HEK293 (cell line): ENCODE measurements at regions not wholly inside any gene's neighbourhood (a gene's known extent, or its start where the extent isn't known, plus 50 kb on each side); places are given as distances from the start of the nearest gene placed in this dataset.

Experiments
- EGR2 ChIP-seq: fragments of 450-650 bp; formaldehyde crosslinking; IDR thresholded peaks from 2 replicates; pipeline ENCODE4 v1.5.1; 2016; ENCODE audit warnings: low read depth, missing biosample characterization, missing genetic modification characterization
- GLI2 ChIP-seq: fragments of 450-650 bp; formaldehyde crosslinking; IDR thresholded peaks from 2 replicates; pipeline ENCODE4; 2017; ENCODE audit warnings: missing biosample characterization, missing genetic modification characterization, low read depth, borderline replicate concordance
- GLIS1 ChIP-seq: fragments of 450-650 bp; formaldehyde crosslinking; IDR thresholded peaks from 2 replicates; pipeline ENCODE4 v1.5.1; 2016; ENCODE audit warnings: missing biosample characterization, missing genetic modification characterization
- KLF1 ChIP-seq: fragments of 450-650 bp; formaldehyde crosslinking; IDR thresholded peaks from 2 replicates; pipeline ENCODE4 v1.5.1; 2016; ENCODE audit warnings: missing biosample characterization, missing genetic modification characterization
- KLF10 ChIP-seq: fragments of 450-650 bp; IDR thresholded peaks from 2 replicates; pipeline ENCODE4 v1.5.1; 2018; ENCODE audit warnings: missing biosample characterization, mild to moderate bottlenecking, missing genetic modification characterization
- KLF8 ChIP-seq: fragments of 450-650 bp; formaldehyde crosslinking; IDR thresholded peaks from 2 replicates; pipeline ENCODE4 v1.5.1; 2016; ENCODE audit warnings: missing biosample characterization, missing genetic modification characterization
- OSR2 ChIP-seq: fragments of 450-650 bp; formaldehyde crosslinking; IDR thresholded peaks from 2 replicates; pipeline ENCODE4 v1.5.1; 2016; ENCODE audit warnings: missing biosample characterization, missing genetic modification characterization
- TCF7L2 ChIP-seq: IDR thresholded peaks from 2 replicates; pipeline ENCODE4 v1.6.1; 2011; ENCODE audit warnings: low read depth, mild to moderate bottlenecking, inconsistent platforms, low read length, moderate library complexity, borderline replicate concordance
- ZEB2 ChIP-seq: fragments of 450-650 bp; formaldehyde crosslinking; IDR thresholded peaks from 2 replicates; pipeline ENCODE4 v1.5.1; 2016; ENCODE audit warnings: missing biosample characterization, missing genetic modification characterization
- ZFP3 ChIP-seq: fragments of 450-650 bp; formaldehyde crosslinking; IDR thresholded peaks from 2 replicates; pipeline ENCODE4 v1.5.1; 2016; ENCODE audit warnings: low read depth, missing biosample characterization, missing genetic modification characterization
- ZFP41 ChIP-seq: fragments of 450-650 bp; formaldehyde crosslinking; IDR thresholded peaks from 2 replicates; pipeline ENCODE4 v1.5.1; 2016; ENCODE audit warnings: missing biosample characterization, missing genetic modification characterization, borderline replicate concordance
- ZNF155 ChIP-seq: fragments of 450-650 bp; formaldehyde crosslinking; IDR thresholded peaks from 2 replicates; pipeline ENCODE4 v1.5.1; 2016; ENCODE audit warnings: missing biosample characterization, missing genetic modification characterization
- ZNF184 ChIP-seq: fragments of 450-650 bp; IDR thresholded peaks from 2 replicates; pipeline ENCODE4 v1.5.1; 2018; ENCODE audit warnings: missing biosample characterization, mild to moderate bottlenecking, missing genetic modification characterization
- ZNF239 ChIP-seq: fragments of 450-650 bp; formaldehyde crosslinking; IDR thresholded peaks from 2 replicates; pipeline ENCODE4 v1.5.1; 2016; ENCODE audit warnings: missing biosample characterization, missing genetic modification characterization
- ZNF416 ChIP-seq: fragments of 450-650 bp; formaldehyde crosslinking; IDR thresholded peaks from 2 replicates; pipeline ENCODE4 v1.5.1; 2016; ENCODE audit warnings: missing biosample characterization, missing genetic modification characterization
- ZNF514 ChIP-seq: fragments of 450-650 bp; formaldehyde crosslinking; IDR thresholded peaks from 2 replicates; pipeline ENCODE4 v1.5.1; 2016; ENCODE audit warnings: missing biosample characterization, missing genetic modification characterization
- ZNF521 ChIP-seq: fragments of 450-650 bp; formaldehyde crosslinking; IDR thresholded peaks from 2 replicates; pipeline ENCODE4 v1.5.1; 2017; ENCODE audit warnings: missing biosample characterization, mild to moderate bottlenecking, missing genetic modification characterization
- ZNF530 ChIP-seq: fragments of 450-650 bp; formaldehyde crosslinking; IDR thresholded peaks from 2 replicates; pipeline ENCODE4 v1.5.1; 2016; ENCODE audit warnings: low read depth, missing biosample characterization, missing genetic modification characterization
- ZNF596 ChIP-seq: fragments of 450-650 bp; IDR thresholded peaks from 2 replicates; pipeline ENCODE4 v1.5.0; 2018; ENCODE audit warnings: missing biosample characterization, mild to moderate bottlenecking, missing genetic modification characterization, moderate library complexity
- ZNF600 ChIP-seq: fragments of 450-650 bp; formaldehyde crosslinking; IDR thresholded peaks from 2 replicates; pipeline ENCODE4 v1.5.1; 2016; ENCODE audit warnings: missing biosample characterization, missing genetic modification characterization
- ZNF610 ChIP-seq: fragments of 450-650 bp; formaldehyde crosslinking; IDR thresholded peaks from 2 replicates; pipeline ENCODE4 v1.5.1; 2016; ENCODE audit warnings: missing biosample characterization, missing genetic modification characterization, borderline replicate concordance
- ZNF629 ChIP-seq: fragments of 450-650 bp; formaldehyde crosslinking; IDR thresholded peaks from 2 replicates; pipeline ENCODE4 v1.5.1; 2017; ENCODE audit warnings: missing biosample characterization, missing genetic modification characterization
- ZNF658 ChIP-seq: fragments of 450-650 bp; formaldehyde crosslinking; IDR thresholded peaks from 2 replicates; pipeline ENCODE4; 2016; ENCODE audit warnings: missing biosample characterization, missing genetic modification characterization
- ZNF776 ChIP-seq: fragments of 450-650 bp; formaldehyde crosslinking; IDR thresholded peaks from 2 replicates; pipeline ENCODE4 v1.5.0; 2017; ENCODE audit warnings: missing biosample characterization, missing genetic modification characterization, borderline replicate concordance
- TF ChIP-seq, protein P1 (sequence below): fragments of 450-650 bp; formaldehyde crosslinking; IDR thresholded peaks from 2 replicates; pipeline ENCODE4 v1.5.1; 2016; ENCODE audit warnings: missing biosample characterization, missing genetic modification characterization
- TF ChIP-seq, protein P2 (sequence below): fragments of 450-650 bp; formaldehyde crosslinking; IDR thresholded peaks from 2 replicates; pipeline ENCODE4 v1.5.1; 2017; ENCODE audit warnings: missing biosample characterization, missing genetic modification characterization
- TF ChIP-seq, protein P3 (sequence below): fragments of 450-650 bp; formaldehyde crosslinking; IDR thresholded peaks from 2 replicates; pipeline ENCODE4 v1.5.1; 2016; ENCODE audit warnings: missing biosample characterization, missing genetic modification characterization
- TF ChIP-seq, protein P4 (sequence below): fragments of 450-650 bp; formaldehyde crosslinking; IDR thresholded peaks from 2 replicates; pipeline ENCODE4 v1.5.1; 2016; ENCODE audit warnings: missing biosample characterization, missing genetic modification characterization
- TF ChIP-seq, protein P5 (sequence below): fragments of 450-650 bp; formaldehyde crosslinking; conservative IDR thresholded peaks from 2 replicates; pipeline ENCODE4 v1.5.1; 2016; ENCODE audit warnings: low read depth, missing biosample characterization, missing genetic modification characterization

DNA sequence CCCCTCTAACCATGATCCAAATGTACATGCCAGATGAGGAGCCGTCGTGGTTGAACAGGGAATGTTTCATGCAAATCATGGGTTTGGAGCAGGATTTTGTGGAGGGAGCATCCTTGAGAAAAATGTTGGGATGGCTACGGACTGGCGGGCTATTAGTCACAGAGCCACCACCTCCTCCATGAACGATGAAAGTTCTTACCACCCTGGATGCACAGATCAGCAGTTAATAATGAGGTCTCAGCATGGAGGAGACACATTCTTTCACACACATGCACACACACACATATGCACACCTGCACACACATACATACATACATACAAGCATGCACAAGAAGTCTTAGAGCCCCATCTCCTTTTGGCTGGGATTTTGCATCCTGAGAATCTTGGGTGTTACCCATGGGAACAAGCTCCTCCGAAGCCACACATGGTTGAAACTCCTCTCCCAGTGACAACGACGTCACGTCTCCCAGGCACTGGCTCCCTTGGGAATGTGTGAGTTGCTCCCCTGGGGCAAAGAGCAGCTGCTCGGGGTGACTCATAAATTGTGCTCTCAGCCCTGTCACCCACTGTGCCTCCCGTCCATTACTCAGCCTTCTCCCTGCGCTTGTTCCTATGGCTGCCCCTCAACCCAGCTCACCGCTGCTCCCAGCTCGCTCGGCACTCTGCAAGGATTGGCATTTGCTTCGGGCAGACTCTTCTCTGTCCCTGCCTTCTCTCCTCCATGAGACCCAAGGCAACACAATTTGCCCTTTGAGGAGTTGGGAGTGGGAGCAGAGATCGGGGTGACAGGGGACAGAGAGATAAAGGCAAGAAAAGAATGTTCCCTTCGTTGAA lies 344.6 kb downstream of the SOX9 start (continued):
- TF ChIP-seq ZNF658 (no peak), ZNF521 (tag by site-specific recombination) (no peak), GLIS1 (tag by site-specific recombination) (peak; percentile 97), ZNF596 (tag by site-specific recombination) (no peak), GLI2 (tag by site-specific recombination) (no peak), ZFP3 (no peak), ZFP41 (tag by site-specific recombination) (no peak), ZNF600 (tag by site-specific recombination) (no peak), ZEB2 (tag by site-specific recombination) (peak; percentile 81), EGR2 (tag by site-specific recombination) (no peak), ZNF776 (tag by site-specific recombination) (no peak), KLF8 (no peak), ZNF416 (no peak), KLF1 (tag by site-specific recombination) (no peak), ZNF629 (tag by site-specific recombination) (peak; percentile 93), ZNF514 (tag by site-specific recombination) (no peak), ZNF530 (tag by site-specific recombination) (no peak), TCF7L2 (no peak), OSR2 (no peak; the same call in 1 of the 2 replicates), ZNF155 (tag by site-specific recombination) (no peak), KLF10 (tag by site-specific recombination) (no peak), ZNF239 (no peak), ZNF184 (tag by site-specific recombination) (no peak), ZNF610 (tag by site-specific recombination) (no peak)
- TF ChIP-seq, protein P1, sequence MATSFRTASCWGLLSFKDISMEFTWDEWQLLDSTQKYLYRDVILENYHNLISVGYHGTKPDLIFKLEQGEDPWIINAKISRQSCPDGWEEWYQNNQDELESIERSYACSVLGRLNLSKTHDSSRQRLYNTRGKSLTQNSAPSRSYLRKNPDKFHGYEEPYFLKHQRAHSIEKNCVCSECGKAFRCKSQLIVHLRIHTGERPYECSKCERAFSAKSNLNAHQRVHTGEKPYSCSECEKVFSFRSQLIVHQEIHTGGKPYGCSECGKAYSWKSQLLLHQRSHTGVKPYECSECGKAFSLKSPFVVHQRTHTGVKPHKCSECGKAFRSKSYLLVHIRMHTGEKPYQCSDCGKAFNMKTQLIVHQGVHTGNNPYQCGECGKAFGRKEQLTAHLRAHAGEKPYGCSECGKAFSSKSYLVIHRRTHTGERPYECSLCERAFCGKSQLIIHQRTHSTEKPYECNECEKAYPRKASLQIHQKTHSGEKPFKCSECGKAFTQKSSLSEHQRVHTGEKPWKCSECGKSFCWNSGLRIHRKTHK (tag by site-specific recombination): no peak
- TF ChIP-seq, protein P2, sequence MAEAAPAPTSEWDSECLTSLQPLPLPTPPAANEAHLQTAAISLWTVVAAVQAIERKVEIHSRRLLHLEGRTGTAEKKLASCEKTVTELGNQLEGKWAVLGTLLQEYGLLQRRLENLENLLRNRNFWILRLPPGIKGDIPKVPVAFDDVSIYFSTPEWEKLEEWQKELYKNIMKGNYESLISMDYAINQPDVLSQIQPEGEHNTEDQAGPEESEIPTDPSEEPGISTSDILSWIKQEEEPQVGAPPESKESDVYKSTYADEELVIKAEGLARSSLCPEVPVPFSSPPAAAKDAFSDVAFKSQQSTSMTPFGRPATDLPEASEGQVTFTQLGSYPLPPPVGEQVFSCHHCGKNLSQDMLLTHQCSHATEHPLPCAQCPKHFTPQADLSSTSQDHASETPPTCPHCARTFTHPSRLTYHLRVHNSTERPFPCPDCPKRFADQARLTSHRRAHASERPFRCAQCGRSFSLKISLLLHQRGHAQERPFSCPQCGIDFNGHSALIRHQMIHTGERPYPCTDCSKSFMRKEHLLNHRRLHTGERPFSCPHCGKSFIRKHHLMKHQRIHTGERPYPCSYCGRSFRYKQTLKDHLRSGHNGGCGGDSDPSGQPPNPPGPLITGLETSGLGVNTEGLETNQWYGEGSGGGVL: no peak
- TF ChIP-seq, protein P3, sequence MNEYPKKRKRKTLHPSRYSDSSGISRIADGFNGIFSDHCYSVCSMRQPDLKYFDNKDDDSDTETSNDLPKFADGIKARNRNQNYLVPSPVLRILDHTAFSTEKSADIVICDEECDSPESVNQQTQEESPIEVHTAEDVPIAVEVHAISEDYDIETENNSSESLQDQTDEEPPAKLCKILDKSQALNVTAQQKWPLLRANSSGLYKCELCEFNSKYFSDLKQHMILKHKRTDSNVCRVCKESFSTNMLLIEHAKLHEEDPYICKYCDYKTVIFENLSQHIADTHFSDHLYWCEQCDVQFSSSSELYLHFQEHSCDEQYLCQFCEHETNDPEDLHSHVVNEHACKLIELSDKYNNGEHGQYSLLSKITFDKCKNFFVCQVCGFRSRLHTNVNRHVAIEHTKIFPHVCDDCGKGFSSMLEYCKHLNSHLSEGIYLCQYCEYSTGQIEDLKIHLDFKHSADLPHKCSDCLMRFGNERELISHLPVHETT: peak; percentile 59
- TF ChIP-seq, protein P4, sequence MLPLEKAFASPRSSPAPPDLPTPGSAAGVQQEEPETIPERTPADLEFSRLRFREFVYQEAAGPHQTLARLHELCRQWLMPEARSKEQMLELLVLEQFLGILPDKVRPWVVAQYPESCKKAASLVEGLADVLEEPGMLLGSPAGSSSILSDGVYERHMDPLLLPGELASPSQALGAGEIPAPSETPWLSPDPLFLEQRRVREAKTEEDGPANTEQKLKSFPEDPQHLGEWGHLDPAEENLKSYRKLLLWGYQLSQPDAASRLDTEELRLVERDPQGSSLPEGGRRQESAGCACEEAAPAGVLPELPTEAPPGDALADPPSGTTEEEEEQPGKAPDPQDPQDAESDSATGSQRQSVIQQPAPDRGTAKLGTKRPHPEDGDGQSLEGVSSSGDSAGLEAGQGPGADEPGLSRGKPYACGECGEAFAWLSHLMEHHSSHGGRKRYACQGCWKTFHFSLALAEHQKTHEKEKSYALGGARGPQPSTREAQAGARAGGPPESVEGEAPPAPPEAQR (tag by site-specific recombination): no peak
- TF ChIP-seq, protein P5, sequence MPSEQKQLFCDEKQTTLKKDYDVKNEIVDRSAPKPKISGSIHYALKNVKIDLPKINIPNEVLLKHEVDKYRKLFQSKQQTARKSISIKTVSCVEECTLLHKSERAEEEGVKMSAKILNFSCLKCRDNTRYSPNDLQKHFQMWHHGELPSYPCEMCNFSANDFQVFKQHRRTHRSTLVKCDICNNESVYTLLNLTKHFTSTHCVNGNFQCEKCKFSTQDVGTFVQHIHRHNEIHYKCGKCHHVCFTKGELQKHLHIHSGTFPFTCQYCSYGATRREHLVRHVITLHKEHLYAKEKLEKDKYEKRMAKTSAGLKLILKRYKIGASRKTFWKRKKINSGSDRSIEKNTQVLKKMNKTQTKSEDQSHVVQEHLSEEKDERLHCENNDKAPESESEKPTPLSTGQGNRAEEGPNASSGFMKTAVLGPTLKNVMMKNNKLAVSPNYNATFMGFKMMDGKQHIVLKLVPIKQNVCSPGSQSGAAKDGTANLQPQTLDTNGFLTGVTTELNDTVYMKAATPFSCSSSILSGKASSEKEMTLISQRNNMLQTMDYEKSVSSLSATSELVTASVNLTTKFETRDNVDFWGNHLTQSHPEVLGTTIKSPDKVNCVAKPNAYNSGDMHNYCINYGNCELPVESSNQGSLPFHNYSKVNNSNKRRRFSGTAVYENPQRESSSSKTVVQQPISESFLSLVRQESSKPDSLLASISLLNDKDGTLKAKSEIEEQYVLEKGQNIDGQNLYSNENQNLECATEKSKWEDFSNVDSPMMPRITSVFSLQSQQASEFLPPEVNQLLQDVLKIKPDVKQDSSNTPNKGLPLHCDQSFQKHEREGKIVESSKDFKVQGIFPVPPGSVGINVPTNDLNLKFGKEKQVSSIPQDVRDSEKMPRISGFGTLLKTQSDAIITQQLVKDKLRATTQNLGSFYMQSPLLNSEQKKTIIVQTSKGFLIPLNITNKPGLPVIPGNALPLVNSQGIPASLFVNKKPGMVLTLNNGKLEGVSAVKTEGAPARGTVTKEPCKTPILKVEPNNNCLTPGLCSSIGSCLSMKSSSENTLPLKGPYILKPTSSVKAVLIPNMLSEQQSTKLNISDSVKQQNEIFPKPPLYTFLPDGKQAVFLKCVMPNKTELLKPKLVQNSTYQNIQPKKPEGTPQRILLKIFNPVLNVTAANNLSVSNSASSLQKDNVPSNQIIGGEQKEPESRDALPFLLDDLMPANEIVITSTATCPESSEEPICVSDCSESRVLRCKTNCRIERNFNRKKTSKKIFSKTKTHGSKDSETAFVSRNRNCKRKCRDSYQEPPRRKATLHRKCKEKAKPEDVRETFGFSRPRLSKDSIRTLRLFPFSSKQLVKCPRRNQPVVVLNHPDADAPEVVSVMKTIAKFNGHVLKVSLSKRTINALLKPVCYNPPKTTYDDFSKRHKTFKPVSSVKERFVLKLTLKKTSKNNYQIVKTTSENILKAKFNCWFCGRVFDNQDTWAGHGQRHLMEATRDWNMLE: no peak
